ENCODE measurements at regions not wholly inside any gene's neighbourhood (a gene's known extent, or its start where the extent isn't known, plus 50 kb on each side); places are given as distances from the start of the nearest gene placed in this dataset.

DNA sequence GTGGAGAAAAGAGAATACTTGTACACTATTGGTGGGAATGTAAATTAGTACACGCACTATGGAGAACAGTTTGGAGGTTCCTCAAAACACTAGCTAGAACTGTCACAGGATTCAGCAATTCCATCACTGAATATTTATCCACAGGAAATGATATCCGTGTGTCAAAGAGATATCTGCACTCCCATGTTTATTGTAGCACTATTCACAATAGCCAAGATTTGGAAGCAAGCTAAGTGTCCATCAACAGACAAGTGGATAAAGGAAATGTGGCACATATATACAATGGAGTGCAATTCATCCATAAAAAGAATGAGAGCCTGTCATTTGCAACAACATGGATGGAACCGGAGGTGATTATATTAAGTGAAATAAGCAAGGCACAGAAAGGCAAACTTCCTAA, 428.5 kb downstream of the CCDC91 start:
- Histone ChIP-seq H3K4me3 (no peak overlapping the region), H3K36me3 (no peaks in the 10 kb centered on the region)
- no peak for DNase-seq (ENCODE audit: low spot score in 2 of 2)

GRCh38 chr12:28620281-28620680, 430.0 kb downstream of the CCDC91 start:
- H3K27ac ChIP-seq = no peak overlapping the region
- no peak for DNase-seq (ENCODE audit: low spot score in 2 of 2)
- no peaks in the 10 kb centered on the region for H3K27me3 ChIP-seq
- H3K36me3 ChIP-seq = no peaks in the 10 kb centered on the region
- TF ChIP-seq CTCF (IDR thresholded peaks at IDR 0.05) (no peak), POLR2AphosphoS5 (IDR thresholded peaks at IDR 0.05) (no peak), POLR2A (IDR thresholded peaks at IDR 0.05) (no peak)
- H3K9me3 ChIP-seq = peaks cover 0 to 5% of the 10 kb centered on the region in 2 donors
- intact Hi-C loops (cut with DNase I; ENCODE audit: low total_unique reads) = no loop called here
- H3K4me1 ChIP-seq = no peaks in the 10 kb centered on the region
- H3K4me3 ChIP-seq = no peak overlapping the region

More for the DNA sequence above, 428.5 kb downstream of the CCDC91 start:
- Histone ChIP-seq H3K9me3 (peaks cover 0 to 5% of the 10 kb centered on the region in 2 donors), H3K4me1 (no peaks in the 10 kb centered on the region), H3K27ac (no peak overlapping the region), H3K27me3 (no peaks in the 10 kb centered on the region)
- intact Hi-C loops (cut with DNase I; ENCODE audit: low total_unique reads) = no loop called here
- no peak for TF ChIP-seq POLR2A (IDR thresholded peaks at IDR 0.05)
- no peak for TF ChIP-seq CTCF (IDR thresholded peaks at IDR 0.05)
- TF ChIP-seq POLR2AphosphoS5 (IDR thresholded peaks at IDR 0.05) = no peak

- intact Hi-C loops (cut with DNase I; ENCODE audit: low total_unique reads) = no loop called here
- Histone ChIP-seq H3K4me3 (no peak overlapping the region), H3K36me3 (no peaks in the 10 kb centered on the region), H3K27ac (no peak overlapping the region), H3K4me1 (no peaks in the 10 kb centered on the region), H3K9me3 (no peaks in the 10 kb centered on the region), H3K27me3 (no peaks in the 10 kb centered on the region)
- no peak for TF ChIP-seq POLR2AphosphoS5 (IDR thresholded peaks at IDR 0.05)
- TF ChIP-seq CTCF (IDR thresholded peaks at IDR 0.05) = no peak
- no peak for TF ChIP-seq POLR2A (IDR thresholded peaks at IDR 0.05)
- no peak for DNase-seq (ENCODE audit: low spot score in 2 of 2)
These were observed 432.1 kb downstream of the CCDC91 start for GRCh38 chr12:28622406-28622805.

GRCh38 chr12:28626504-28626903, 436.2 kb downstream of the CCDC91 start:
- H3K4me3 ChIP-seq = no peak overlapping the region
- TF ChIP-seq POLR2A (IDR thresholded peaks at IDR 0.05) = no peak
- no peak for TF ChIP-seq CTCF (IDR thresholded peaks at IDR 0.05)
- TF ChIP-seq POLR2AphosphoS5 (IDR thresholded peaks at IDR 0.05) = no peak
- no peaks in the 10 kb centered on the region for H3K9me3 ChIP-seq
- no peak for DNase-seq (ENCODE audit: low spot score in 2 of 2)
- intact Hi-C loops (cut with DNase I; ENCODE audit: low total_unique reads) = no loop called here
- H3K27me3 ChIP-seq = no peaks in the 10 kb centered on the region
- H3K4me1 ChIP-seq = no peaks in the 10 kb centered on the region
- H3K36me3 ChIP-seq = no peaks in the 10 kb centered on the region
- H3K27ac ChIP-seq = no peak overlapping the region

DNA sequence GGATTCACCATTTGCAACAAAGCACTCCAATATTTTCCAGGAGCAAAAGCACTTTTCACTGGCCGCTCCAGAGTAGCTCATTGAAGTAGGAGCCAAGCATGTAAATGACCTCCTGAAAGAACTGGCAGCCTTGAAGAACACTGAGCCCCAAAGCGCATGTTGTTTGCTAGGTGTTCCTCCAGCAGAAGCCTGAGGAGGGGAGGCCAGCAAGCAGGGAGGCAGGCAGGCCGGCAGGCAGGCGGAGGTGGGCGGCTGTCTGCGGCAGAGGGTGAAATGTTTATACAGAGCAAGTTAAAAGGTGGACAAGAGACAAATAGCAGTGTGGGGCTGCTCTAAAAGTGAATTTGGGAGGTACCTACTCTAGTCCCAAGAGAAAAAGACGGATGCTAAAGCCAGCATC, 439.4 kb downstream of the CCDC91 start:
- Histone ChIP-seq H3K4me3 (no peak overlapping the region), H3K27me3 (no peaks in the 10 kb centered on the region), H3K27ac (no peak overlapping the region), H3K36me3 (no peaks in the 10 kb centered on the region), H3K9me3 (no peaks in the 10 kb centered on the region), H3K4me1 (no peaks in the 10 kb centered on the region)
- intact Hi-C loops (cut with DNase I; ENCODE audit: low total_unique reads) = no loop called here
- no peak for DNase-seq (ENCODE audit: low spot score in 2 of 2)
- no peak for TF ChIP-seq POLR2A (IDR thresholded peaks at IDR 0.05)
- no peak for TF ChIP-seq POLR2AphosphoS5 (IDR thresholded peaks at IDR 0.05)
- TF ChIP-seq CTCF (IDR thresholded peaks at IDR 0.05) = no peak
